ENCODE measurements at regions not wholly inside any gene's neighbourhood (a gene's known extent, or its start where the extent isn't known, plus 50 kb on each side); places are given as distances from the start of the nearest gene placed in this dataset.
"Not testable (repeated sequence)": the region's sequence is repeated elsewhere in the genome, so short reads cannot be mapped to it uniquely, and the experiment has no call there.

DNA sequence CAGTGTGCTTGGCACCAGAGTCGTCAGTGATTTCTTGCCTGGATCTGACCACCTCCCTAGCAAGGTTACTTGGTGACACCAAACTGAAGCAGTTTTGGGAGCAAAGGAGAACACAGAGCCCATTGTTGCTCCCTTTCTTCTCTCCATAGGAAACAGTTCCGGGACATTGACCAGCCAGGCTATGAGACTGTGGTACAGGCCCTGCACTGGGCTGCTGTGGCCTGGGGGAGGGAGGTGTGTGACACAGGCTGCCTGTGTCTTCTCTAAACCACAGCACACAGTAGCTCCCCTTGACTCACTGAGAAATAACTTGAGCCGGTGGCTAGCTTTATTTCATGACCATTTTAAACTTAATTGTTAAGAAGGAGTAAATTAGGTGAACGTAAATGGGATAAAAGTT is 214.8 kb upstream of the UBL3 start:
- DNase-seq (ENCODE audit: low read depth): peak; percentile 49

DNA sequence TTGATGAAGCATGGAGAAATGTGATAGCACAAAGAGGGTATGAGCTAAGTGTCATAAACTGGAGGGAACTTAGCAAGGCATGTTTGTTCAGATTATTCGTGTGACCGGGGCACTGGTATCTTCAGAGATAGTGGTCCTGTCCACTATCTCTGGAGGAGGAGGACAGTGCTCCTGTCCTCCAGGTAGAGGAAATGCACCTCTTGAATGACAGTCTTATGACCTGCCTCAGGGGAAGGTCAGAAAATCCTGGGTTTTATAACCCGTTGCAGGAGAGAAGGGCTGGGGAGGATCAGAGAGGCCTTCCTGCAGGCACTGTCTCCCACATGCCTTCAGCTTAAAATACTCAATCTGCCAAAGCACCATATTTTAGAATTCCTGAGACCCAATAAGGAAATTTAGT is 213.5 kb upstream of the UBL3 start:
- no peak for DNase-seq (ENCODE audit: low read depth)

DNA sequence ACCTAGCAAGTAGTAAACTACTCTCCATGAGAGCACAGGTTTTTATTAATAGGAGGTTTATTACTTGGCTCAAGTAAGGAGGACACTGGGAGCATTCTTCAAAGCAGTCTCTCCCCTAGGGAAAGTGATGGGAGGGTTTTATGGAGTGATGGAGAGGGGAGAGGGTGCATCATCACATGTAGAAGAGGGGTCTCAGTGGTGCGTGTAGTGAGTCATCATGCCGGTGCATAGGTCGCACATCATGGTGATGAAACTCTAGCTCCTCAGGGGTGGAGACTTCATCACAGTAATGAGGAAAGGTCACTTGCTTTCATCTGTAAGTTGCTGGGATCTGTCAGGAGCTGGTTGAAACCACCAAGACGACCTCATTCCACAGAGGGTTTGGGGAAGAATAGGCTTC is 210.8 kb upstream of the UBL3 start:
- DNase-seq (ENCODE audit: low read depth): no peak

DNA sequence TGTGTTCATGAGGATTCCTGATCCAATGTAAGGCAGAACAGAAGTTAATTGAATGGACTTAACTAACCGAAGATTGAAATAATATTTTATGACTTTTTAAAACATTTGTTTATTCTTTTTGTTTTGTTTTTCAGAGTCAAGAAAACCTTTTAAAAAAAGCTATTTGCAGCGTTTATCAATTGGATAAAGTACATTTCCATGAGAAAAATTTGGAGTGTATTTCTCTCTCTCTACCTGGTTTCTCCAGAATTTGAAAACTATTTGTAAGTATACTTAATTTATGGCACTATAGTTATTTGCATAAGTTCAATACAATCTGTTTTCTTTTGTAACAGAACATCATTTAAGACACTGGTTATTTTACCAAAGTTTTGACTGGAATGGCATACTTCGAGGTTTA is 208.0 kb upstream of the UBL3 start:
- no peak for DNase-seq (ENCODE audit: low read depth)

DNA sequence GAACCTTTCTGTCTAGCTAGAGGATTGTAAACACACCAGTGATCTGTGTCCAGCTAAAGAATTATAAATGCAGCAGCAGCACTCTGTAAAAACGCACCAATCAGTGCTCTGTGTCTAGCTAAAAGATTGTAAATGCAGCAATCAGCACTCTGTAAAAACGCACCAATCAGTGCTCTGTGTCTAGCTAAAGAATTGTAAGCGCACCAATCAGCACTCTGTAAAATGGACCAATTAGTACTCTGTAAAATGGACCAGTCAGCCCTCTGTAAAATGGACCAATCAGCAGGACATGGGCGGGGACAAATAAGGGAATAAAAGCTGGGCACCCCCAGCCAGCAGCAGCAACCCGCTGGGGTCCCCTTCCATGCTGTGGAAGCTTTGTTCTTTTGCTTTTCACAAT is 204.1 kb upstream of the UBL3 start:
- not testable (repeated sequence) for DNase-seq (ENCODE audit: low read depth)

DNA sequence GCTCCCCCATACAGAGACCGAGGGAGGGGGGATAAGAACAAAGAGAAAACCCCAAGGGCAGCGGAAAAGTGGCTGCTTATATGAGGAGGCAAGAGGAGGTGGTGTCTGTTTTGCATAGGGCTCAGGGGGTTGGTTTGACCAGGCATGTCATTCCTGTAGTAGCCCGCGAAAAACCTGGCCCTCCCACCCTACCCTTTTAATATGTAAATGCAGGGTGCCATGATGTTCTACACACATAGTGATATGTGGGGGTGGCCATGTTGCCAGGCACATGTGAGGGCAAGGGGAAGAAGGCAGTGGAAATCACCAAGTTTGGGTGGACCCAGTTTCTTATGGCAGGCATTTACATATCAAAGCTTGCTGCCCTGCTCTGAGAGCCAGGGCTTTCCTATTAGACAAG is 203.5 kb upstream of the UBL3 start:
- no peak for DNase-seq (ENCODE audit: low read depth)

DNA sequence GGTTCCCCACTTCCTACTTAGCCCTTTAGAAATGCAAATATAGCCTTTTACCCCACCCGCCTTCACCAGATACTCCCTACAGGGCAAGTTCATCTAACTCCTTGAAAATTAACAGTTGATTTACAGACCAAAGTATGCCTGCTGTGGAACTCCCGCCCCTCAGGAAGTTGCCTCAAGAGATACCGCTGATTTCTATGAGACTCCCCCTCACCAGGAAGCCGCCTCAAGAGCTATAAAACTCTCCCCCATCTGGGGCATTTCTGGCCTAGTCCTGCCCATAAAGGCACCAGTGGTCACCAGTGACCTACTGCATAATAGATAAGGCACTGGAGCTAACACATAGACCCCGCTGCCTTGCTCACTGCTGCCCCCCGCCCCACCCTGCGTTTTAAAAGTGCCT is 201.7 kb upstream of the UBL3 start:
- DNase-seq (ENCODE audit: low read depth): no peak

DNA sequence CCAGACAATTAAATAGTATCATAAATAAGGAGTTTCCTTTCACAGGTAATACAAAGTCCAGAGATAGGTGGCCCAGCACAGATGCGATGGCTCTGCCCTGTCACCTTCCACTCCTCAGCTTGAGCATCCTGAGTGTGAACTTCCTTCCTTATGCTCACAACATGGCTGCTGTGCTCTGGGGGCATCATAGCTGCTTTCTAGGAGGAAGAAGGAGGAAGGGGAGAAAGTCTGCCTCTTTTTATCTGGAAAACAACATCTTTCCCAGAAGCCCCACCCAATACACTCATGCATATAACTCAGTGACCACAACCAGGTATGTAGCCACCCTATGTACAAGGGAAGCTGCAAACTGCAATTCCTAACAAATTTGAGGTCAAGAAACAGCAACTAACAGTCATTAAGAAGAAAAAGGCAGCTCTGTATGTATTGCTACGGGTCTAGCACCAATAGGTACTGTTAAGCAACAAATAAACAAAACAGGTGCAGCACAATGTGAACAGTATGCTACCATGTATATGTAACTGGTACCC is 201.2 kb upstream of the UBL3 start:
- DNase-seq (ENCODE audit: low read depth): no peak

DNA sequence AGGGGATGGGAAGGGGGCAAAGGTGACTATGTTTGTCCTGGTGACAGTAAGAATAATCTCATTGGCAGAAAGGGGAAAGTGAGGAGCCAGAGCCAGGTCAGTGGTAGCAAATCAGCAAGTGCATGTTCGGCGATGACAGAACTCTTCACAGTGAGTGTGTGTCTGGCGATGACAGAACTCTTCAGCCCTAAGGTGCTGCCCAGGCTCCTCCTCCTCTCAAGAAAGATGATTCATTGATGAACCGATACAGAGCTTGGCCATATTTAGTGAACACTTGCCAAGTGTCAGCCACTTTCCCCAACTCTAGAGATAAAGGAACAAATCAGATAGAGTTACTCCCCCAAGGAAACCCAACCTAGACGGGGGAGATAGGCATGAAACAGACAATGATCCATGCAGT is 199.3 kb upstream of the UBL3 start:
- peak; percentile 81 for DNase-seq (ENCODE audit: low read depth)

DNA sequence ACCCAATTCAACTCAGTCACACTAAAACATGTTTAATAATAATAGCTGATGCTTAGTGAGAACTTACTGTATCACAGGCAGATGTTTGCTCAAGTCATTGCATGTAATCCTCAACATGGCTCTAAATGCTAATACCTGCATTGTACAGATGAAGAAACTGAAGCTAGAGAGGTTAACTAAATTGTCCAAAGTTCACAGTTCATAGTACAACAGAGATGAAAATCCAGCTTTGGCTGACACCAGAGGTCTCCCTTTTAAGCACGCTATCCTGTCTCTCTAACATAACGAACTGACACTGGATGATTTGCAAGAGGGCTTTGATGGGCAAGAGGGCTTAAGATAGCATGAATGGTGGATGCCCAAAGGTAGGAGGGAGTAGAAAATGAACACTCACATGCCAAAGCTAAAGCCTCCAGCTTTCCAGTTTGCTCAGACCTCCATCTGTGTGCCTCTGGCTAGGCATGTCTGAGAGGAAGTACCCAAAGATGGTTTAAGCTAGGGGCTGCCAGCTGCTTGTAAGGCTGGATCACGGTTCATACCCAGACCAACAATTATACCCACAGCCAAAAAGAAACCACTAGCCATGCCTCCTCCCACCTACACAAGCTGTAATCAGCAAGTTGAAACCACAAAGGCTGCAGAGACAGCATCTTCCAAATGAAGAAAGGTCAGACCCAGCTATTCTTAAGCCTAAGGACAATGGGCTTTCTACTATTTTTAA is 196.9 kb upstream of the UBL3 start:
- DNase-seq (ENCODE audit: low read depth): peak; percentile 87

DNA sequence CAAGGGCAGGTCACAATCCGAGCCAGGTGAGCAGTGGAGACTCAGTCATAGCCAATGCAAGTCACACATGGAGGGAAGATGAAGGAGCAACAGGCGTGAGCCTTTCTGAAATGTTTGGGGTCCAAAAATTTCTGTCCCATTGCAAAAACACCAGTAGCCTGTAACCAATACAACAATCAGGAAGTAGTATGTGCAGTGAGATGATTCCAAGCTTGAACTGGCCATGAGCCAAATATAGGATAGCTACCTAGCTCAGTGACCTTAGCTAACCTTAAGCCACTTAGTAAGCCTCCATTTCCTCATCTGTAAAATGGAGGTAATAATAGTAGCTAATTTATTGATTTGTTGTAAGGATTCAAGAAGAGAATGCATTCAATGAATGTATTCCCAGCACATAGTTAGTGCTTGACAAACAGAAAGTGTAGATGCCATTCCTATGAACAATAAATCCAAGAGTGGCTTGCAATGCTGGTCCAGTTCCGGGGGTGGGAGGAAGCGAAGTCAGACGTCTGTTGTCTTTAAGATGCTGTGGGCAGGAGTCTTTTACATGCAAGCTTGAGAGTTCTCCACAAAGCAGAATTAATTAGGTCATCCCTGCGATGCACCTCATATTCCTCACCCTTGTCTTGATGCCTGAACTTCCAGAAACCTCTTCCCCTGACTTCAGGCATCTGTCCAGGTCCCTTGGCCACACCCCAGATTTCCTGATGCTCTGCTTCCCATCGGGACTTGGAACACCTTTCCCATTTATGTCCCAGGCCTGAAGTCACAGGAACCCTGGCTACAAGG is 195.7 kb upstream of the UBL3 start:
- DNase-seq (ENCODE audit: low read depth): peak; percentile 76

DNA sequence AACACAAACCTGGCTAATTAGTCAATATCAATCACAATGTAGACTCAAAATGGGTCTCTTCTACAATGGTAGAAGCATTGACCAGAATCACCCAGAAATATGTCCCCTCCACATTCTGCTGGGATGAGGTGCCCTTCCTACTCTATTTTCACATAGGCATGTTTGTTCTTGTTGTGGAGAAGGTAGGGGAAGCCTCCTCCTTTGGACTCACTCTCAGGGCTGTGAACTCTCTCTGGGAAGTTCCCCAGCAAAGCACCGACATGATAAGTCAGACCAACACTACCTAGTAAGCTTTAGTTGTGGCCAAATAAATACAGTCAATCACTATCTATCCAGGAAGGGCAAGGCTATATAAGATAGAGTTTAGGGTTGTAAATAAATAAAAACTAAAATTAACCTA is 194.5 kb upstream of the UBL3 start:
- no peak for DNase-seq (ENCODE audit: low read depth)

DNA sequence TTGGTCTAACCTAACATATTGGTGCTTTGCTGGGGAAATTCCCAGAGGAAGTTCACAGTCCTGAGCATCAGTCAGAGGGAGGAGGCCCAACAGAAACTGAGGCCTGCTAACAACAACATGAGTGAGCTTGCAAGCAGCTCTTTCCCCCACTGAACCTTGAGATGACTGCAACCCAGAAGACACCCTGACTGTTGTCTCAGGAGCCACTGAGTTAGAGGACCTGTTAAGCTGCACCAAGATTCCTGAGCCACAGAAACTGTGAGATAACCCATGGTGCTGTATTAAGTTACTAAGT is 193.2 kb upstream of the UBL3 start:
- DNase-seq (ENCODE audit: low read depth): no peak

DNA sequence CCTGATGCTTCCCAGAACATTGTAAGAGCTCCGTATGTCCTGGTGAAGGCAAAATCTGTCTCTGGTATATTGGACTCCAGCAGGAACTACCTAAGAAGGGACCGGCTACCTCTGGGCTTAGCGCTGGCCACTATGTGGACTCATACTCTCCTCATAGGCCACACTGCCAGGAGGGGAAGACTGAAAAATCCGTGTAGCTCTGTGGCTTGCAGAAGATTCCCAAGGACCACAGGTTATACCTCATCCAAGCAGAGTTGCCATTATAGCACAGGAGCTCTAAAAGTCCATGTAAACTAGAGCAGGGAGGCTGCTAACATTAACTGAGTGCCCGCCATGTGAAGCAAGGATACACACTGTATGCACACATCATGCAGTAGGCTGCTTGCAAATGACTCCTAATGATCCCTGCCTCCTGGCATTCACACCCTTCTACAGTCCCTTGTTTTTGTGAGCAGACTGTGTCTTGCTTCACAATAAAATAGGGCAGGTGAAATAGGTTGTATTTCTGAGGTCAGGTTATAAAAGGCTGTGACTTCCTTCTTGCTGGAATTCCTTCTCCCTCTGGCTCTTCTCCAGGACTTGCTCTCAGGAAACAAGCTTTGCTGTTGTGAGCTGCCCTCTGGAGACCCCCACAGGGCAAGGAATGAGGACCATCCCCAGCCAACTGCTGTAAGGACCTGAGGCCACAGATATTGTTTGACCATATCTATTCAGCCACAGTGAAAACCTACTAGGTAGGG is 192.6 kb upstream of the UBL3 start:
- DNase-seq (ENCODE audit: low read depth): no peak

DNA sequence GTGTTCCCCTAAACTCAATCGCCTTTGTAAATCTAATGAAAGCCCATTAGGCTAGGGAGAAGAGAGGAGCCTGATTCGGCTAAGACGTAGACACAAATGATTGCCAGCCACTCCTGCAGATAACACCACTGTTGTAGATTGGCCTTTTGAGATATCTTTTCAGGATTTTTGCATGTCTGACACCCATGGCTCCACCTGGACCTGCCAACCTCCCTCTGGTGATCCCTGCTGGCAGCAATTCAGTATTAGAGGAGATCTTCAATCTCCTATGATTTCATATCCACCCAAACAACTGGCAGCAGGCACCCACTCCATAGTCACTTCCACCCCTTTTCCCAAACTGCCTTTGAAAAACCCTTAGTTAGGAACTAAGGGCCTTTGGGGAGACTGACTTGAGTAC is 191.9 kb upstream of the UBL3 start:
- DNase-seq (ENCODE audit: low read depth): no peak

DNA sequence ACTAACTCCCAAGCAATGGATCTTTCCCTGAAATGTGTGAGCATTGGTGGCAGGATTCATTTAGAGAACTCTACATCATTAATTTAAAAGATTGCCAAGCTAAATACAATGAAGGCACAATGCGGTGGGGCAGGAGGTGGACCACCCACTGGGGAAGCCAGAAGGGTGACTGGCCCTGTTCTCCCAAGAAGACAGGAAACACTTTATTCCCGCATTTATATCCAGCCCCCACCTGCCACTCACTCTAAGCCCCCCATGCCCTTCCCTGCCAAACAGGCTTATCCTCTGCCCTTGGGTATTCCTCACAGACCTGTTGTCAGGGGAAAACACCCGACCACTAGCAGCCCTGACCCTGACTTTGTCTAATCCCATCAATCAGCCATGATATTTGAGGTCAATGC is 189.1 kb upstream of the UBL3 start:
- no peak for DNase-seq (ENCODE audit: low read depth)

DNA sequence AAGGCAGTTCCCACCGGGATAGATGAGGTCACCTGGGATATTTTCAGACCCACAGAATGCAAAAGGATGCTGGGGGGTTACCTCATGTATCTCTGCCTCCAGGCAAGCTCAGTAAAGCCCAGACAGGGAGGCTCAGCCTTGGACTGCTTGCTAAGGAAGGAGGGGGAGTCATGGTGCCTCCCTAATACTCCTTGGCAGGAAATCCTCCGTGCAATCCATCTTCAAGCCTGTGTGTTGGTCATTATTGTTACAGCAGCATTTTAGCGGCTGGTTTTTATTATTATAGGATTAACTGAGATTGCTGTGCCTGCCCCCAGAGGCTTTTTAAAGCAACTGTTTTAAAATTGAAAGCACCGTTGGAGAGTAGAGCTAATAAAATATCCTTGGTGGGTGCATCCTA is 188.5 kb upstream of the UBL3 start:
- peak; percentile 53 for DNase-seq (ENCODE audit: low read depth)

DNA sequence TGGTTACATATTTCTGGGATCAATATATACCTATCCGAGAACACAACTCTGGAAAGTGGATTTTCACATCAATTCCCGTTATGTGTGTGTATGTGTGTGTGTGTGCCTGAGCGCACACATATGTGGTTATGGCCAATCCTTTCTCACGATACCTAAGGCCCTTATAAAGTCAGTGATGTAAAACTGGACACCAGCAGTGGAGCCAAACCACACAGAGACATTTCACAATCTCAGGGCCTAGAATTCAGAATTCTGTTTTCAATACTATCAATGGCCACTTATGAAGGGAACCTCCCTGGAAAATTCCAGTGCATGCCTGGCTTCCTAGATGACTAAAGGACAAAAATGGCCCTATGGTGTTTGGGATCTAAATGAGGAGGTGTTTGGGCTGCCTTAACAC is 187.3 kb upstream of the UBL3 start:
- peak; percentile 86 for DNase-seq (ENCODE audit: low read depth)

DNA sequence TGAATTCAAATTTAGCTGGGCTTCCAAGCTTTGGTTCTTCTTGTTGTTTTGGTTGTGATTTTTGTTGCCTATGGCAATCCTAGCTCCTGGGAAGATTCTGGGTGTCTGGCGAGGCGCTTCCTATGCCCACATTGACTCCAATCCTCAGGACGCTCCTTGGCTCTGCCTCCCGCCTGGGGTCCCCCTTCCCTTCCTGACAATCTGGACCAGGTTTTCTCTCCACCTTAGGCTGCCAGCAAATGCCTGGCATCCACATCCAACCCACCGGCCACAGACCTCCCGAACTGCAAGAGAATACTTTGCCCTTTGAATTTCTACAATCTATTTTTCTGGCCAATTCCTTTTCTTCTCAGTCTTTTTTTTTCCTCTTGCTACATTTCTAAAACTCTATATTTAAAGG is 186.9 kb upstream of the UBL3 start:
- peak; percentile 50 for DNase-seq (ENCODE audit: low read depth)

DNA sequence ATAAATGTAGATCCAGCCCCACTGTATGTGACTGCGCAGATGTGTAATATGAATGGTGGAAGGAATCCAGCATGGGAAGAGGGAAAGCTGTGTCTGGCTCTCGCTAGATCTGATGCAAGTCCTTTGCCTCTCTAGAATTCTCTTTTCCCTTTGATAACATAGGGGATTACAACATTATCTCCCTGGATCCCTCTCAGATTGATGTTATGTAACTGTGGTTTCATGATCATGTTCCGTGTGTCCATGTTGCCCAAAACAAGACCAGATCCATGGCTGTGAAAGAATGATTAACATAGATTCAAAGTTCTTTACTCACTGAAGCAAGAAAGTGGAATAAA is 184.0 kb upstream of the UBL3 start:
- DNase-seq (ENCODE audit: low read depth): peak; percentile 44

DNA sequence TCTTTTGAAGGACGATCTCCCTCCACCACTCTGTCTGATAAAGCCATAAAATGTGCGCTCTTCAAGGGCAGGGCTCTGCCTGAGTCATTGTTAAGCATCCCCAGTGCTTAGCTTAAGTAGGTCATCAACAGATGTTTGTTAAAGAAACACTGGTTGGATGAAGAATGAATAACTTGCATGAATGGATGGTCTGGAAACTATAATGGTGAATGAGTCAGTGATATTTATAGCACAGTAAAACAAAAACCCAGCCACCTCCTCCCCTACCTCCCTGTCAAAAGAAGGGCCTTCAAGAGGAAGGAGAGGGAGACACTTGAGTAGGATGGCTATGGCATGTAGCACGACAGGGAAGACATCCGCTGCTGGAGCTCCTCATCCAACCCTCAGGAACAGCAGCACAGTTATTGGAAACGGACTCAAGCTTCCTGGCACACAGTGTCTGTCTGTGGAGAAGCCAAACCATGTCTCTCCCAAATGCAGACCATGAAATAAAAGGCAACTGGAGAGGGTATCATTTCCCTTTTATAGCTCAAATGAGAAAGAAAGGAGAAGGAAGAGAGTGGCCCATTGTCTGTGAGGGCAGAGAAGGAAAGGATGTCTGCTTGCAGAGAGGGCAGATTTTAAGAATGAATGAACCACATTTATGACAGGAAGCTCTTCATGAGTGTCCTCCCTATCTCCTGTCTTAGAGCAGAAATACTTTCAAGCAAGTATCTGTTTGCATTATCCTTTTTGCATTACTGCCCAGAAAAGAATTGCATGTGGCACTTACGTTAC is 183.5 kb upstream of the UBL3 start:
- peak; percentile 93 for DNase-seq (ENCODE audit: low read depth)

DNA sequence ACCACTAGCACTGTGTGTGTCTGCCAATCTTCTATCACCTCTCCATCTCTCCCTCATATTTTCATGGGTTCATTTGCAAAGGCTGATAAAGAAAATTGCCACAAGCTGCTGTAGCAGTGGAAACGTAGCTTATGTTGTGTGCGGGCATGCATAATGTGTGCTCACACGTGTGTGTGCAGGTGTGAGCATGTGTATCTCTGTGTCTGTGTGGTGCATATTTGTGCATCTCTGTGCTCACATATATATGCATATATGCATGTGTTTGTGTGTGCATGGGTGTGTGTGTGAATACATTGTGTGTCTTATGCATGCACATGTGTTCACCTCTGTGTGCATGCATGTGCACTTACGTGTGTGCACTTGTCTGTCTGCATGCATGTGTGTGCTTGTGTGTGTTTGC is 181.8 kb upstream of the UBL3 start:
- DNase-seq (ENCODE audit: low read depth): no peak
